ENCODE measurements at regions not wholly inside any gene's neighbourhood (a gene's known extent, or its start where the extent isn't known, plus 50 kb on each side); places are given as distances from the start of the nearest gene placed in this dataset.

DNA sequence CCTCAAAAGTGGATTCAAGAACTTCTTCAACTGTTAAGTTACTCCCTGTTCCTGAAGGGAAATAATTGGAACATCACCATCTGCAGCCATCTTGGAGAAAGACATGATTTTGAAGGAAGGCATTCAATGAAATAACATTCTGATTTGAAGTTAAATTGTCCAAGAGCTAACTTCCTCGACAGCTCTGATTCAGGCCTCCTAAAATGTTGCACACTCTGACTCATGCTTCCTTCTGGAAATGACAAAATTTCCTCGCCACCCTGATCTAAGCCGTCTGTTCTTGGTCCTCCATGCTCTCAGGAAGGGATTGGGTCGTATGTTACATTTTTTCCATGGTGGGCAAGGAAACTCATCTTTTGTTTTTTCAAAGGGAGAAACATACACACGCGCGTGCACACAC is 496.9 kb upstream of the DIPK2B start:
- TF ChIP-seq CTCF (IDR thresholded peaks at IDR 0.05) (no peak), POLR2A (IDR thresholded peaks at IDR 0.05) (no peak)

All from thyroid gland (tissue), 4 donors.